Neuron (in vitro differentiated cells): ENCODE measurements at regions not wholly inside any gene's neighbourhood (a gene's known extent, or its start where the extent isn't known, plus 50 kb on each side); places are given as distances from the start of the nearest gene placed in this dataset.

Experiments
- H2AFZ ChIP-seq: one replicate; pipeline ENCODE4 v1.6.1; 2013; ENCODE audit warnings: low read depth, mild to moderate bottlenecking, inconsistent platforms, low read length, moderate library complexity
- H3K27me3 ChIP-seq: one replicate; pipeline ENCODE4 v1.6.1; 2013; ENCODE audit warnings: low read length; ENCODE audit not compliant: insufficient read depth
- H3K36me3 ChIP-seq: one replicate; pipeline ENCODE4 v1.6.1; 2013; ENCODE audit warnings: low read length; ENCODE audit not compliant: insufficient read depth
- H3K4me1 ChIP-seq: one replicate; pipeline ENCODE4 v1.6.1; 2013; ENCODE audit warnings: low read length; ENCODE audit not compliant: insufficient read depth
- H3K4me3 ChIP-seq: 2 replicates; pipeline ENCODE4 v1.5.1; 2013; ENCODE audit warnings: mild to moderate bottlenecking, low read length, moderate library complexity
- H3K9me3 ChIP-seq: one replicate; pipeline ENCODE4 v1.6.1; 2013; ENCODE audit warnings: low read length

- no peak overlapping the region for H2AFZ ChIP-seq
- H3K4me1 ChIP-seq, result peaks cover 4% of the 10 kb centered on the region
- peaks cover 2% of the 10 kb centered on the region for H3K27me3 ChIP-seq
- H3K9me3 ChIP-seq, result no peaks in the 10 kb centered on the region
- H3K4me3 ChIP-seq, result no peak overlapping the region
- no peaks in the 10 kb centered on the region for H3K36me3 ChIP-seq
These were observed 228.8 kb downstream of the CDH11 start for GRCh38 chr16:64892835-64893785.

DNA sequence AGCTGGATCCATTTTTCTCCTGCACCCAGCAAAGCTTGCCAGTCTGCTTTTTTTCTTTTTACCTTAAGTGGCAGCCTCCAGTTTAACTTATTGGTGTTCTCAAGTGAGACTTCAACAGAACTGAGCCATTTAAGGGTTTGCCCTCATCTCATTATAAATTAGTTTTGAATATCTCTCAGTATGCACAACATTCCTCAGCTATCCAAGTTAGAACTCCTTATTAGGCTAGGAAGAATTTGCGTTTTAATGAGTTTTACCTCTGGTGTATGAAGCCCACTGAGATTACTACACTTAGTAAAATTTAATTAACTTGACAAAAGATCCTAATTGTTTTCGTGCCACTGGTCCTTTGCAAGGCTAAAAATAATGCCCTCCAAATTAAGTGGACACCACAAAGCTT, 232.4 kb downstream of the CDH11 start:
- peaks cover 4% of the 10 kb centered on the region for H3K4me1 ChIP-seq
- H2AFZ ChIP-seq, result no peak overlapping the region
- no peak overlapping the region for H3K4me3 ChIP-seq
- H3K9me3 ChIP-seq, result no peaks in the 10 kb centered on the region
- peaks cover 2% of the 10 kb centered on the region for H3K27me3 ChIP-seq
- H3K36me3 ChIP-seq, result no peaks in the 10 kb centered on the region

DNA sequence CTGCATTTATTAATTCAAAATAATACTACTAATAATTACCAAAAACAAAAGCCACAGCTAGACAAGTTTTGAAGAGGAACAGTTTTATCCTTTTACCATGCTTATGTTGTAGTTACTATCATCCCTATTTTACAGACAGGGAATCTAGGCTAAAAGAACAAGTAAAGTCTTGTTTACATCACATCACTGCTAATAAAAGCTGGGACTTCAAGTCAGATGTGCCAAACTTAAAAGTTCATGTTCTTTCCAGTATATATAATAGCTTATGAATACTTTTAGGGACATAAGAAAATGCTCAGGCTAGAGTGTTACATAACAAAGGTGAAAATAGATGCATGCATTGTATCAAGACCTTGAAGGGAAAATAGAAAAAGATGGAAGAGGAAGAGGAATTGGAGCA, 234.2 kb downstream of the CDH11 start:
- Histone ChIP-seq H2AFZ (no peak overlapping the region), H3K9me3 (no peaks in the 10 kb centered on the region), H3K36me3 (no peaks in the 10 kb centered on the region), H3K27me3 (peaks cover 2% of the 10 kb centered on the region), H3K4me3 (no peak overlapping the region), H3K4me1 (peaks cover 4% of the 10 kb centered on the region)

- H3K36me3 ChIP-seq, result no peaks in the 10 kb centered on the region
- no peaks in the 10 kb centered on the region for H3K9me3 ChIP-seq
- H3K4me3 ChIP-seq, result no peak overlapping the region
- no peak overlapping the region for H2AFZ ChIP-seq
- no peaks in the 10 kb centered on the region for H3K27me3 ChIP-seq
- no peaks in the 10 kb centered on the region for H3K4me1 ChIP-seq
These were observed 239.6 kb downstream of the CDH11 start for GRCh38 chr16:64882078-64882784.

GRCh38 chr16:64880994-64881393, 240.9 kb downstream of the CDH11 start:
- no peaks in the 10 kb centered on the region for H3K36me3 ChIP-seq

DNA sequence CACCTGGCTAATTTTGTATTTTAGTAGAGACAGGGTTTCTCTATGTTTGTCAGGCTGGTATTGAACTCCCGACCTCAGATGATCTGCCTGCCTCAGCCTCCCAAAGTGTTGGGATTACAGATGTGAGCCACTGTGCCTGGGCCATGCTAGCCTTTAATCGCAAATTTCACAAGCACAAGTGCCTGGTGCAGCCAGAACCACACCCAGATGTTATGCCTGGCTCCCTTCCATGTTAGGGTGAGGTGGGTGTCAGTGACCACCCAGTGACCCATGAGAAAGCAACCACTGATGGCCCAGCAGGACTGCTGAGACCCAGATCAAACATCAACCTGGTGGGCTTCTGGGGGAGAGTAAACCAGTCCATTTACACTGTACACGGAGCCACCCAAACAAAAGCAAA, 241.9 kb downstream of the CDH11 start:
- Histone ChIP-seq H3K4me1 (no peaks in the 10 kb centered on the region), H2AFZ (no peak overlapping the region)

More at GRCh38 chr16:64880994-64881393, 240.9 kb downstream of the CDH11 start:
- Histone ChIP-seq H3K4me1 (no peaks in the 10 kb centered on the region), H2AFZ (no peak overlapping the region), H3K27me3 (no peaks in the 10 kb centered on the region), H3K9me3 (no peaks in the 10 kb centered on the region), H3K4me3 (no peak overlapping the region)

GRCh38 chr16:64878940-64879339, 242.9 kb downstream of the CDH11 start:
- no peak overlapping the region for H3K4me3 ChIP-seq
- no peaks in the 10 kb centered on the region for H3K36me3 ChIP-seq
- H3K4me1 ChIP-seq, result no peaks in the 10 kb centered on the region
- no peak overlapping the region for H2AFZ ChIP-seq
- no peaks in the 10 kb centered on the region for H3K9me3 ChIP-seq
- H3K27me3 ChIP-seq, result no peaks in the 10 kb centered on the region

More for the DNA sequence above, 241.9 kb downstream of the CDH11 start:
- Histone ChIP-seq H3K27me3 (no peaks in the 10 kb centered on the region), H3K9me3 (no peaks in the 10 kb centered on the region), H3K36me3 (no peaks in the 10 kb centered on the region), H3K4me3 (no peak overlapping the region)

DNA sequence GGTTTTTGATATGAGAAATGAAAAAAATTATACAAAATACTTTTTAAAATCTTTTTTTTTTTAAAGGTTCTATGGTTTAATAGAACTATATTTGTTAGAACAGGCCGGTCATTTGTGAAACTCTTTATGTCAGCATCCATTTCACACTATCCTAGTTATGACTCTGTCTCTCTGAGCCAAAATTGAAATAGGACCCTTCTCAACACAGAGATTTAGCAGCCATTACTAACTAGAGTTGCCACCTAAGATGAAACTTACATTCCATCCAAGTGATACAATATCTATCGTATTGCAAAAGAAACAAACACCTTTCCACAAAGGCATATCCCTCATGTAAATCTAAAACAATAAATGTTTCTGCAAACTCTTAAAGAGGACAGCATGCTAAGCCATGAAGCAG, 249.8 kb downstream of the CDH11 start:
- Histone ChIP-seq H3K4me1 (no peaks in the 10 kb centered on the region), H3K9me3 (no peaks in the 10 kb centered on the region), H3K4me3 (no peak overlapping the region), H3K27me3 (no peaks in the 10 kb centered on the region), H2AFZ (no peak overlapping the region), H3K36me3 (no peaks in the 10 kb centered on the region)

DNA sequence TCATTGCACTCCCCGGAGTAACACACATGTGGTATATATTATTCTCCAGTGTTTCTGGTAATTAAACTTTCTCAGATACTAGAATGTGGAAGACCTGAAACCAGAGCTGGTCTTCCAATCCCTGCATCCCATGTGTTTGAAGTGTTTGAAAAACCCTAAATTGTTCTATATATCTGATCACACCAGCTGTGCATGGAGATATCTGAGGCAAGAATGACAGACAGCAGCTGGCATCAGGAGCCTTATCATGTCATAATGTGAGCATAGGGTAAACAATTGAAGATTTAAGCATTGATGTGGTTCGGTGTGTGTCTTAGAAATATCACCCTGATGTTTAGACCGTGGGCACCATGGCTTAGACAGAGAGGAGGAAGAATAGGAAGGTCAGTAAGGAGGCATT, 251.0 kb downstream of the CDH11 start:
- no peaks in the 10 kb centered on the region for H3K27me3 ChIP-seq
- H3K4me3 ChIP-seq, result no peak overlapping the region
- H2AFZ ChIP-seq, result no peak overlapping the region
- no peaks in the 10 kb centered on the region for H3K9me3 ChIP-seq
- H3K36me3 ChIP-seq, result no peaks in the 10 kb centered on the region
- no peaks in the 10 kb centered on the region for H3K4me1 ChIP-seq

DNA sequence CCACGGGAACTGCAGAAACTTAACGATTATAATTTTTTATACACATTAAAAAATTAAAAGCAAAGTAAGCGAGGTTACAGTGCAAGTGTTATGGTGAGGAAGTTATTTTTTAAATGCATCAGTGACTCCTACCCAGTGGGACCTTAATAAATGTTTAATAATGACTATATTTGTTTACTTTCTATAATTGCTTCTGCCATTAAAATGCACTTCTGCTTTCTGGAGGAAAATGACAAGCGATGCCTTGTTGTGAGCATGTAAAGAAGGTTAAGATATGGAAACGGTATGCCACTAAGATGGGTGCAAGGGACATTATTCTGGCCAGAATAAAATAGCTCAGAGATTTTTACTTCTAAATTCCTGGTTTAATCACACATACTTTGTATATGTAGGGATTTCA, 252.1 kb downstream of the CDH11 start:
- Histone ChIP-seq H2AFZ (no peak overlapping the region), H3K4me3 (no peak overlapping the region), H3K36me3 (no peaks in the 10 kb centered on the region), H3K27me3 (no peaks in the 10 kb centered on the region), H3K9me3 (no peaks in the 10 kb centered on the region), H3K4me1 (peaks cover 4% of the 10 kb centered on the region)

- no peaks in the 10 kb centered on the region for H3K27me3 ChIP-seq
- H3K4me1 ChIP-seq, result peaks cover 4% of the 10 kb centered on the region
- no peaks in the 10 kb centered on the region for H3K9me3 ChIP-seq
- H3K4me3 ChIP-seq, result no peak overlapping the region
- no peak overlapping the region for H2AFZ ChIP-seq
- H3K36me3 ChIP-seq, result no peaks in the 10 kb centered on the region
These were observed 255.8 kb downstream of the CDH11 start for GRCh38 chr16:64866021-64866420.

DNA sequence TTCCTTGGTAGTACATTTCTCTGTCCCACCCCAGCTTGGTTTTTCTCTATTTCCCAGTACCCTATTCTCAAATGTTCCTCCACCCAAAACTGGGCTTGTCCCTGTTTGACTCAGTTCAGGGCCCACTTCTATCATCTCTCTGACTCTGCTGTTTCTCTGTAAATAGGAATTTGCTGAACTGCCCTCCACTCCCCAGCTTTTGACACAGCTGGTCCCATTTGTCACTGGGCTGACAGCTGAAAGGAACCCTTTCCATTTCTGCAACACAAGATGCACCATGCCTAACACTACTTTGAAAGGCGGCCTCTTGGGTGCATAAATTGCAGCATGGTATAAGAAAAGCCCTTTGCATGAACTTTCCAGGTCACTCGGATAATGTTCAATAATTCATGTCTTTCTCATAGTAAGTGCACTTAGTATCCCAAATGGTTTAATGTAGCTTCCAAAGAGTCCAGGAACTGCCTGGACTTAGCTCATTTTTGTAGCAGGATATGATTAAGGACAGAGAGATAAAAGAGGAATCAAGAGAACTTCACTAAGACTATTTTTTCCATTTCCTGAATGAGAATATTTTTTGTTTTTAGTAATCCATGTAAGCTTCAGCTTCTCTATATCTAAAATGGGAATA, 256.7 kb downstream of the CDH11 start:
- peaks cover 4% of the 10 kb centered on the region for H3K4me1 ChIP-seq
- no peaks in the 10 kb centered on the region for H3K36me3 ChIP-seq
- no peaks in the 10 kb centered on the region for H3K27me3 ChIP-seq

DNA sequence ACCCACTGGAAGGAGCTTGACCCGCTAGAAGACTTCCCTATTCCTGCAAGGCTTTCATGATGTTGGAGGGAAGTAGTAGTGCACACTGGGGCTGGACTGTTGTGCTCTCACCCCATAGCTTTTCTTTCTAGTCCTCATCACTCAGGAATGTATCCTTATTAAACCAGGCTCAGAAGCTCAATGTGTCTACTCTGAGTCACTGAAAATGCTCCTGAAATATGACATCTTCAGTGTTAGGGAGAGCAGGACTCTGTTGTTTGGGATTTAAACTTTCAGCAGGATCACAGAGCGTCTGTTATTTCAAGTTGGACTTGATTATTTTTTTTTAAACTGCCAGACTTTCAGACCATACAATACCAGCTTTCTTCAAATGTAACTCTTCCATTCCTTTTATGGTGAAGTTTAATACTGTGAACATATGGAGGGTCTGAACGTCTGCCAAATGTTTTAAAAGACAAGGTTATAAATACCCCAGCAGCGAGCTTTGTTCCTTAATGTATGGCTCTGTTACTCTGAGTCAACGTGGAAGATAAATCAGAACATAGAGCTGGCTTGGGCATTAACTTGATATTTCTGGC, 257.5 kb downstream of the CDH11 start:
- H3K9me3 ChIP-seq, result no peaks in the 10 kb centered on the region
- H3K36me3 ChIP-seq, result no peaks in the 10 kb centered on the region
- H3K4me3 ChIP-seq, result no peak overlapping the region
- H2AFZ ChIP-seq, result no peak overlapping the region
- peaks cover 4% of the 10 kb centered on the region for H3K4me1 ChIP-seq
- no peaks in the 10 kb centered on the region for H3K27me3 ChIP-seq

More for the DNA sequence above, 256.7 kb downstream of the CDH11 start:
- Histone ChIP-seq H3K4me3 (no peak overlapping the region), H3K9me3 (no peaks in the 10 kb centered on the region), H2AFZ (no peak overlapping the region)
